AG04450 (cell line): ENCODE measurements at regions not wholly inside any gene's neighbourhood (a gene's known extent, or its start where the extent isn't known, plus 50 kb on each side); places are given as distances from the start of the nearest gene placed in this dataset.

Experiments
- CTCF ChIA-PET: fragments of 300-600, 350-600 bp; formaldehyde crosslinking; extraction: SDS; loops from one replicate; lab custom pipeline; 2022; ENCODE audit warnings: antibody characterized with exemption, inconsistent platforms; lab: Charles Lee
- POLR2A ChIA-PET: fragments of 350-600 bp; formaldehyde crosslinking; extraction: SDS; loops from one replicate; lab custom pipeline; 2021; ENCODE audit warnings: antibody characterized with exemption, inconsistent platforms; lab: Yijun Ruan, JAX
- DNase-seq: peaks from one replicate; pipeline ENCODE4 v3.0.0-alpha.2; 2011; ENCODE audit warnings: low read depth, low spot score
- H3K27ac ChIP-seq: one replicate; pipeline ENCODE4 v1.5.1; 2012; ENCODE audit warnings: low read depth, low read length, control low read depth
- H3K27me3 ChIP-seq: one replicate; pipeline ENCODE4 v1.6.0; 2012; ENCODE audit warnings: low read length; ENCODE audit not compliant: control insufficient read depth, insufficient read depth
- H3K4me3 ChIP-seq: 2 replicates; pipeline ENCODE4 v1.5.1; 2011; ENCODE audit warnings: mild to moderate bottlenecking, low read depth, low read length, control low read depth
- H3K9me3 ChIP-seq: 2 replicates; pipeline ENCODE4 v1.5.1; 2012; ENCODE audit warnings: low read length; ENCODE audit not compliant: control insufficient read depth, insufficient read depth
- CTCF ChIP-seq: IDR thresholded peaks from 2 replicates; pipeline ENCODE4 v1.5.1; 2011; ENCODE audit warnings: low read depth, low read length, control low read depth, inconsistent platforms

GRCh38 chrX:21126661-21127060 lies 247.6 kb upstream of the CNKSR2 start:
- POLR2A ChIA-PET: no interaction called here
- no peak for TF ChIP-seq CTCF

GRCh38 chrX:21131346-21131745 lies 242.9 kb upstream of the CNKSR2 start:
- H3K9me3 ChIP-seq: no peaks in the 10 kb centered on the region
- ChIA-PET POLR2A (no interaction called here), CTCF (no interaction called here)
- TF ChIP-seq CTCF: no peak
- no peak for DNase-seq
- H3K27me3 ChIP-seq: no peaks in the 10 kb centered on the region
- H3K27ac ChIP-seq: no peak overlapping the region
- H3K4me3 ChIP-seq: no peak overlapping the region

More at GRCh38 chrX:21126661-21127060, 247.6 kb upstream of the CNKSR2 start:
- Histone ChIP-seq H3K4me3 (no peak overlapping the region), H3K9me3 (no peaks in the 10 kb centered on the region), H3K27me3 (no peaks in the 10 kb centered on the region), H3K27ac (no peak overlapping the region)
- CTCF ChIA-PET: no interaction called here
- DNase-seq: no peak

DNA sequence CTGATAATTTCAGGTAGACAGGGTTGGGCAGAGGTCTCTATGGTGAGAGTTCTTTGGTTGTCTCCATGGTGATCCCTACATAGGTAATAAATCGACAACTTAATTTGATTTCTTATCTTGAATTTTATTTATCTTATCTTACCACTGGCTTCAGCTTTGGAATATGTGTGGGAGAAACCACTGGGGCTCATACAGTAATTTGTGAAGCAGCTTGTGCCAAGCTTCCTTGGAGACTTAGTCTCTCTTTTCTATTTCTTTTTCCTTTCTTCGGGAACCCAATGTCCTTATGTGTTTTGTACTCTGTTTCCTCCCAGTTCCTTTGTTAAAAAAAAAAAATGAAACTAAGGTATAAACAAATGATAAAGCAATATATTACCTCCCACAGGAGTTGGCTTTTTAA lies 242.4 kb upstream of the CNKSR2 start:
- ChIA-PET CTCF (no interaction called here), POLR2A (no interaction called here)
- Histone ChIP-seq H3K4me3 (no peak overlapping the region), H3K27ac (no peak overlapping the region), H3K27me3 (no peaks in the 10 kb centered on the region), H3K9me3 (no peaks in the 10 kb centered on the region)
- TF ChIP-seq CTCF: no peak
- no peak for DNase-seq

GRCh38 chrX:21132686-21133393 lies 241.4 kb upstream of the CNKSR2 start:
- H3K27me3 ChIP-seq: no peaks in the 10 kb centered on the region
- CTCF ChIA-PET: no interaction called here
- H3K27ac ChIP-seq: no peak overlapping the region
- no peak for DNase-seq
- POLR2A ChIA-PET: no interaction called here
- H3K4me3 ChIP-seq: no peak overlapping the region
- no peaks in the 10 kb centered on the region for H3K9me3 ChIP-seq
- no peak for TF ChIP-seq CTCF

GRCh38 chrX:21150208-21150607 lies 224.0 kb upstream of the CNKSR2 start:
- CTCF ChIA-PET: no interaction called here

More at GRCh38 chrX:21150208-21150607, 224.0 kb upstream of the CNKSR2 start:
- DNase-seq: no peak
- Histone ChIP-seq H3K27me3 (no peaks in the 10 kb centered on the region), H3K4me3 (no peak overlapping the region), H3K27ac (no peak overlapping the region), H3K9me3 (no peaks in the 10 kb centered on the region)
- POLR2A ChIA-PET: no interaction called here
- TF ChIP-seq CTCF: no peak
